Kidney (tissue), 13 donors: ENCODE measurements at regions not wholly inside any gene's neighbourhood (a gene's known extent, or its start where the extent isn't known, plus 50 kb on each side); places are given as distances from the start of the nearest gene placed in this dataset.

Experiments
- DNase-seq, 5 donors: peaks; one replicate each; pipeline ENCODE4 v3.0.0-alpha.2; 2013 to 2020
- FAIRE-seq: peaks from 2 replicates; lab custom pipeline; 2012; peaks lifted over from hg19 to GRCh38; lab: Jason Lieb, UNC
- H3K27ac ChIP-seq, 2 donors: one replicate each; pipeline ENCODE4 v1.7.0; 2013; ENCODE audit warnings: low read depth in 2 of 2, low read length in 2 of 2, inconsistent platforms in 1 of 2
- H3K27me3 ChIP-seq: one replicate; pipeline ENCODE4 v1.7.1; 2013; ENCODE audit warnings: low read length, inconsistent platforms; ENCODE audit not compliant: control insufficient read depth, insufficient read depth
- H3K36me3 ChIP-seq, 3 donors: one replicate each; pipeline versions ENCODE4 v1.7.0 to v1.7.1; 2013; ENCODE audit warnings: low read length in 3 of 3, control low read depth in 1 of 3, inconsistent platforms in 1 of 3; ENCODE audit not compliant: insufficient read depth in 3 of 3, control insufficient read depth in 2 of 3
- H3K4me1 ChIP-seq, 3 donors: one replicate each; pipeline versions ENCODE4 v1.7.0 to v1.7.1; 2013; ENCODE audit warnings: low read length in 3 of 3, inconsistent platforms in 1 of 3, low read depth in 1 of 3; ENCODE audit not compliant: control insufficient read depth in 2 of 3, insufficient read depth in 2 of 3
- H3K4me3 ChIP-seq, 3 donors: one replicate each; pipeline versions ENCODE4 v1.7.0 to v1.8.1; 2013; ENCODE audit warnings: low read length in 3 of 3, control low read depth in 1 of 3, inconsistent platforms in 1 of 3
- H3K9ac ChIP-seq, 3 donors: one replicate each; pipeline versions ENCODE4 v1.7.0 to v1.7.1; 2013; ENCODE audit warnings: low read length in 3 of 3, control low read depth in 1 of 3, inconsistent platforms in 1 of 3
- H3K9me3 ChIP-seq, 3 donors: one replicate each; pipeline versions ENCODE4 v1.7.0 to v1.7.1; 2013; ENCODE audit warnings: low read length in 3 of 3, control low read depth in 1 of 3, inconsistent platforms in 1 of 3; ENCODE audit not compliant: control insufficient read depth in 2 of 3, insufficient read depth in 1 of 3
- intact Hi-C: fragments of 100-400 bp; cut with DNase I; formaldehyde crosslinking; loops from one replicate; pipeline ENCODE4 v1.11.1; 2022
- TF ChIP-seq, protein P1 (sequence below): IDR thresholded peaks from 3 replicates; pipeline ENCODE4 v1.5.1; 2012; ENCODE audit warnings: mild to moderate bottlenecking, moderate library complexity, borderline replicate concordance; ENCODE audit not compliant: insufficient read depth; ENCODE audit errors: extremely low read depth
- donor health status: control.
- donor health status: control.
- donor health status: control.
- donor health status: control.
- donor health status: control.
- donor health status: DM: yes; HTN: yes; CAD: no.
- donor health status: Normal renal cell carcinoma (clear cell type).

DNA sequence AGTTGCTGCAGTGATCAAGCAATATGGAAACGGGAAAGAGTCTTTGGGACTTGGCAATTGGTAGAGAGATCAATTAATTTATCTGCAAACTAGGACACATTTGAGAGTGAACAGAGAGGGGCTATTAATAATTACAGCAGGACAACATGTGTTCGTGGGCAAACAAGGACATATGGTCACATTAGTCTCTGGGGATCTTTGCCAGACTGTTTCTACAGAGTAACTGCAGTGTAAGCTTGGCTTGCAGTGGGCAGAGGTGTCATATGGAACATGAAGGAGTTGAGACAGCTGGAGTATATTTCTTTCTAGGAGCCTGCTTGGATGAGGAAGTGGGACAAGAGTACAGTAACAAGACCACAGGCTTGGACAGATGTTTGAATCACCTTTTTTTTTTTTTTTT is 232.1 kb upstream of the LYZL1 start:
- H3K27me3 ChIP-seq, result no peaks in the 10 kb centered on the region
- H3K36me3 ChIP-seq, result no peaks in the 10 kb centered on the region
- no peak overlapping the region for H3K9ac ChIP-seq
- TF ChIP-seq, protein P1, sequence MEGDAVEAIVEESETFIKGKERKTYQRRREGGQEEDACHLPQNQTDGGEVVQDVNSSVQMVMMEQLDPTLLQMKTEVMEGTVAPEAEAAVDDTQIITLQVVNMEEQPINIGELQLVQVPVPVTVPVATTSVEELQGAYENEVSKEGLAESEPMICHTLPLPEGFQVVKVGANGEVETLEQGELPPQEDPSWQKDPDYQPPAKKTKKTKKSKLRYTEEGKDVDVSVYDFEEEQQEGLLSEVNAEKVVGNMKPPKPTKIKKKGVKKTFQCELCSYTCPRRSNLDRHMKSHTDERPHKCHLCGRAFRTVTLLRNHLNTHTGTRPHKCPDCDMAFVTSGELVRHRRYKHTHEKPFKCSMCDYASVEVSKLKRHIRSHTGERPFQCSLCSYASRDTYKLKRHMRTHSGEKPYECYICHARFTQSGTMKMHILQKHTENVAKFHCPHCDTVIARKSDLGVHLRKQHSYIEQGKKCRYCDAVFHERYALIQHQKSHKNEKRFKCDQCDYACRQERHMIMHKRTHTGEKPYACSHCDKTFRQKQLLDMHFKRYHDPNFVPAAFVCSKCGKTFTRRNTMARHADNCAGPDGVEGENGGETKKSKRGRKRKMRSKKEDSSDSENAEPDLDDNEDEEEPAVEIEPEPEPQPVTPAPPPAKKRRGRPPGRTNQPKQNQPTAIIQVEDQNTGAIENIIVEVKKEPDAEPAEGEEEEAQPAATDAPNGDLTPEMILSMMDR, result no peak
- FAIRE-seq (no peak), DNase-seq (no peak)
- no peaks in the 10 kb centered on the region for H3K9me3 ChIP-seq
- no peak overlapping the region for H3K27ac ChIP-seq
- H3K4me1 ChIP-seq, result no peaks in the 10 kb centered on the region
- H3K4me3 ChIP-seq, result no peak overlapping the region
- intact Hi-C loops, result no loop called here

DNA sequence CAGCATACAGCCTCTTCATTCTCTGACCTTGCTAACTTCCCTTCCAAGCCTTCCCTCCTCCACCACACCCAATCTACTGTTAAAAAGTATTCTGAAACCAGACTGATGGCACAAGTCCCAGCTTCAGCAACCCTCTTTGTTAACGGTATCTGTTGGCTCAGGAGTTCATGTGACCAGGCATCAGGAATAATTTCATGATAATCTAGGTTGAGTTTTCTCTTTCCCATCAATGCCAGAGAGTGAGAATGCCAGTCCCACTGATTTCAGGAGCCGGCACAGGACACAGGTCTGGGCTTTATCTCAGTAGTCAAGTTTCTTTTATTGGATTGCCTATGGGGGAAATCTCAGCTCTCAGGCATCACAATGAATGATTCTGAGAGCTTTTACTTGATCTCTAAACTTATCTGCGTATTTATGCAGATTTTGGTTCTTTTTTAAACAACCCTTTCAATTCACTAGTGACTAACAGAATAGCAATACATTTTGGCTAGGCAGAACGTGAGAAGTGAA is 231.0 kb upstream of the LYZL1 start:
- H3K4me3 ChIP-seq, result no peak overlapping the region
- intact Hi-C loops, result no loop called here
- DNase-seq, result no peak
- no peaks in the 10 kb centered on the region for H3K36me3 ChIP-seq
- no peaks in the 10 kb centered on the region for H3K9me3 ChIP-seq
- no peak for FAIRE-seq
- H3K27ac ChIP-seq, result no peak overlapping the region
- TF ChIP-seq, protein P1, result no peak
- no peaks in the 10 kb centered on the region for H3K27me3 ChIP-seq
- no peak overlapping the region for H3K9ac ChIP-seq
- H3K4me1 ChIP-seq, result no peaks in the 10 kb centered on the region

DNA sequence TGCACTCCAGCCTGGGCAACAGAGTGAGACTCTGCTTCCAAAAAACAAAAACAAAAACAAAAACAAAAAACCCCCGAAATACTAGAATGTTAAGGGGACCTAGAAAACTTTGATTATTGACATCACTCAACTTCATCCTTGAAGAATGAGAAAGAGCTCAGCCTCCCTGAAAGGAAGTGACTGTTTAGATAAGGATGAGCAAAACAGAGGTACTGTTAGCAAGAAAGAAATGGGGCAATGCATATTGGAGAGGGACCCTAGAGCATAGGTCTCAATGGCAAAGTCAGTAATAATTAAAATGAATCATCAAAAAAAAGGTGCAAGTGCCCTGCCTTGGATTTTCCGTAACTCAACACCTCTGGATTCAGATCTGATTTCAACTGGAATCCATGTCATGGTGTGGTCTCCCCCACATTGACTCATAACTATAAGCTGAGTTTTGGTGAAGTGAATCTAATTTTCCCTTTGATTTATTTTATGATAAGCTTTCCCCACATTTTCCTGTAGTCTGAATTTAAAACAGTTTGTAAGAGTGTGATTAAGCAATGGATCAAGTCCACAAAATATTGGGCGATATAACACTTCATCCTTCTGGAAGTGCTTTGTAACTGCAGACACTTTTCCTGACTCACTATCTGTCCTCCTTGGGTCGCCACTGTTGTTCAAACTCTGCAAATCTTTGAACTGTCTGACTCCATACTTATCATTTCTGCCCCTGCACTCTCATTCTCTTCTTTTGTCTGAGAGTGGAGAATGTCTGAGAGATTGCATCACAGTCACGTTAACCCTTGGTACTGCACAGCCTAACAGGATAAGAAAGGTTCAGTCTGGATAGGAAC is 224.8 kb upstream of the LYZL1 start:
- intact Hi-C loops, result no loop called here
- TF ChIP-seq, protein P1, result no peak
- H3K9me3 ChIP-seq, result no peaks in the 10 kb centered on the region
- H3K27ac ChIP-seq, result no peak overlapping the region
- no peaks in the 10 kb centered on the region for H3K36me3 ChIP-seq
- H3K4me3 ChIP-seq, result no peak overlapping the region
- FAIRE-seq (no peak), DNase-seq (peak in 1 of 5 donors; percentile 22)
- no peaks in the 10 kb centered on the region for H3K27me3 ChIP-seq
- no peaks in the 10 kb centered on the region for H3K4me1 ChIP-seq
- H3K9ac ChIP-seq, result no peak overlapping the region
